OCI-LY1 (cell line): ENCODE measurements at regions not wholly inside any gene's neighbourhood (a gene's known extent, or its start where the extent isn't known, plus 50 kb on each side); places are given as distances from the start of the nearest gene placed in this dataset.

Experiments
- H2AFZ ChIP-seq: fragments of 200-600 bp; sonication (generic), shearing (Covaris generic); 2 replicates; pipeline ENCODE4 v1.6.0; 2014; ENCODE audit warnings: antibody characterized with exemption, mild to moderate bottlenecking, low read length
- H3F3A ChIP-seq: fragments of 200-600 bp; sonication (generic), shearing (Covaris generic); 2 replicates; pipeline ENCODE4 v1.6.0; 2014; ENCODE audit warnings: mild to moderate bottlenecking, antibody characterized with exemption, low read length, moderate library complexity; ENCODE audit not compliant: insufficient read depth
- H3K27ac ChIP-seq: fragments of 200-600 bp; sonication (generic); 2 replicates; pipeline ENCODE4 v1.5.1; 2014; ENCODE audit warnings: low read length, mixed run types, mild to moderate bottlenecking, low read depth; ENCODE audit not compliant: poor library complexity, severe bottlenecking
- H3K27me3 ChIP-seq: fragments of 200-600 bp; sonication (generic); 2 replicates; pipeline ENCODE4 v1.6.0; 2014; ENCODE audit warnings: antibody characterized with exemption, mild to moderate bottlenecking, low read length, moderate library complexity; ENCODE audit not compliant: insufficient read depth
- H3K36me3 ChIP-seq: fragments of 200-600 bp; sonication (generic); 2 replicates; pipeline ENCODE4 v1.6.1; 2014; ENCODE audit warnings: mild to moderate bottlenecking, antibody characterized with exemption, low read length, moderate library complexity, mixed read lengths; ENCODE audit not compliant: insufficient read depth
- H3K4me1 ChIP-seq: fragments of 200-600 bp; sonication (generic); 2 replicates; pipeline ENCODE4 v1.5.1; 2014; ENCODE audit warnings: mild to moderate bottlenecking, low read length, moderate library complexity; ENCODE audit not compliant: insufficient read depth, severe bottlenecking
- H3K4me2 ChIP-seq: fragments of 200-600 bp; sonication (generic), shearing (Covaris generic); 2 replicates; pipeline ENCODE4 v1.6.1; 2014; ENCODE audit warnings: low read length
- H3K4me3 ChIP-seq: fragments of 200-600 bp; sonication (generic); 2 replicates; pipeline ENCODE4 v1.5.1; 2014; ENCODE audit warnings: low read length, low read depth, mild to moderate bottlenecking, mixed read lengths; ENCODE audit not compliant: poor library complexity, severe bottlenecking
- H3K79me2 ChIP-seq: fragments of 200-600 bp; shearing (Covaris generic); 2 replicates; pipeline ENCODE4 v1.6.1; 2016; ENCODE audit warnings: mixed run types, low read length, mixed read lengths; ENCODE audit not compliant: insufficient read depth
- H3K9ac ChIP-seq: fragments of 200-600 bp; sonication (generic), shearing (Covaris generic); 2 replicates; pipeline ENCODE4 v1.6.1; 2014; ENCODE audit warnings: mild to moderate bottlenecking, low read length, mixed read lengths
- H3K9me2 ChIP-seq: fragments of 200-600 bp; sonication (generic), shearing (Covaris generic); 2 replicates; pipeline ENCODE4 v1.6.1; 2014; ENCODE audit warnings: low read depth, mild to moderate bottlenecking, low read length, mixed read lengths
- H3K9me3 ChIP-seq: fragments of 200-600 bp; shearing (Covaris generic); 2 replicates; pipeline ENCODE4 v1.6.1; 2014; ENCODE audit warnings: low read length, mixed read lengths
- H4K20me1 ChIP-seq: fragments of 200-600 bp; sonication (generic), shearing (Covaris generic); 2 replicates; pipeline ENCODE4 v1.6.0; 2016; ENCODE audit warnings: mild to moderate bottlenecking, low read length; ENCODE audit not compliant: insufficient read depth
- CTCF ChIP-seq: fragments of 200-600 bp; sonication (generic), shearing (Covaris generic); IDR thresholded peaks from 2 replicates; pipeline ENCODE4 v1.5.1; 2017; ENCODE audit warnings: mild to moderate bottlenecking, antibody characterized with exemption, low read length, moderate library complexity, mixed read lengths
- EZH2 ChIP-seq: fragments of 200-600 bp; sonication (generic), shearing (Covaris generic); IDR thresholded peaks from 2 replicates; pipeline ENCODE4 v1.8.0; 2017; ENCODE audit warnings: borderline replicate concordance, mixed run types, mild to moderate bottlenecking, antibody characterized with exemption, low read length, moderate library complexity, mixed read lengths

- Histone ChIP-seq H3K27ac (no peak overlapping the region), H3F3A (no peaks in the 10 kb centered on the region), H3K4me1 (no peaks in the 10 kb centered on the region), H2AFZ (no peak overlapping the region), H3K9me2 (no peaks in the 10 kb centered on the region), H3K4me3 (no peak overlapping the region), H3K9me3 (no peaks in the 10 kb centered on the region), H3K36me3 (no peaks in the 10 kb centered on the region), H3K27me3 (no peaks in the 10 kb centered on the region), H3K9ac (no peak overlapping the region), H3K79me2 (no peaks in the 10 kb centered on the region), H4K20me1 (no peaks in the 10 kb centered on the region), H3K4me2 (no peak overlapping the region)
- TF ChIP-seq CTCF (no peak), EZH2 (no peak)
Observed at GRCh38 chr5:67992923-67993322, 222.6 kb upstream of the PIK3R1 start.

GRCh38 chr5:67989456-67989855 is 226.1 kb upstream of the PIK3R1 start:
- TF ChIP-seq EZH2 (no peak), CTCF (no peak)
- H3F3A ChIP-seq, result no peaks in the 10 kb centered on the region
- H4K20me1 ChIP-seq, result no peaks in the 10 kb centered on the region

GRCh38 chr5:67986761-67987160 is 228.8 kb upstream of the PIK3R1 start:
- Histone ChIP-seq H3K9me2 (no peaks in the 10 kb centered on the region), H2AFZ (no peak overlapping the region), H3K27me3 (no peaks in the 10 kb centered on the region), H3K9me3 (no peaks in the 10 kb centered on the region), H3K79me2 (no peaks in the 10 kb centered on the region), H3K36me3 (no peaks in the 10 kb centered on the region), H3K27ac (no peak overlapping the region), H4K20me1 (no peaks in the 10 kb centered on the region), H3K4me3 (no peak overlapping the region), H3K4me1 (no peaks in the 10 kb centered on the region), H3K4me2 (no peak overlapping the region), H3F3A (no peaks in the 10 kb centered on the region), H3K9ac (no peak overlapping the region)
- TF ChIP-seq CTCF, result no peak

More at GRCh38 chr5:67989456-67989855, 226.1 kb upstream of the PIK3R1 start:
- H3K9me3 ChIP-seq, result no peaks in the 10 kb centered on the region
- H3K27me3 ChIP-seq, result no peaks in the 10 kb centered on the region
- no peak overlapping the region for H2AFZ ChIP-seq
- H3K27ac ChIP-seq, result no peak overlapping the region
- no peak overlapping the region for H3K4me3 ChIP-seq
- H3K4me2 ChIP-seq, result no peak overlapping the region
- no peaks in the 10 kb centered on the region for H3K36me3 ChIP-seq
- no peaks in the 10 kb centered on the region for H3K79me2 ChIP-seq
- no peaks in the 10 kb centered on the region for H3K9me2 ChIP-seq
- no peak overlapping the region for H3K9ac ChIP-seq
- H3K4me1 ChIP-seq, result no peaks in the 10 kb centered on the region
